Keratinocyte (primary cell): ENCODE measurements at regions not wholly inside any gene's neighbourhood (a gene's known extent, or its start where the extent isn't known, plus 50 kb on each side); places are given as distances from the start of the nearest gene placed in this dataset.

Experiments used
- DNase-seq: peaks from one replicate; pipeline ENCODE4 v3.0.0-alpha.2; 2011; ENCODE audit warnings: low read depth, missing footprints, low spot score
- FAIRE-seq: peaks from 2 replicates; lab custom pipeline; 2011; peaks lifted over from hg19 to GRCh38; lab: Jason Lieb, UNC
- H2AFZ ChIP-seq: 2 replicates; pipeline ENCODE4 v1.6.0; 2012; ENCODE audit warnings: low read length, control low read depth, inconsistent platforms; ENCODE audit not compliant: control insufficient read depth
- H3K27ac ChIP-seq: 2 replicates; pipeline ENCODE4 v1.5.1; 2011; ENCODE audit warnings: low read length; ENCODE audit not compliant: control insufficient read depth, insufficient read depth
- H3K27me3 ChIP-seq: 3 replicates; pipeline ENCODE4 v1.6.0; 2011; ENCODE audit warnings: low read length; ENCODE audit not compliant: control insufficient read depth, insufficient read depth; ENCODE audit errors: extremely low read depth
- H3K36me3 ChIP-seq, 2 experiments: 2 replicates in 1 of 2; 3 replicates in 1 of 2; pipeline ENCODE4 v1.5.1; 2011; ENCODE audit warnings: low read length in 2 of 2, mild to moderate bottlenecking in 1 of 2; ENCODE audit not compliant: control insufficient read depth in 2 of 2, insufficient read depth in 2 of 2; ENCODE audit errors: extremely low read depth in 1 of 2
- H3K4me1 ChIP-seq: 3 replicates; pipeline ENCODE4 v1.5.1; 2011; ENCODE audit warnings: low read length; ENCODE audit not compliant: control insufficient read depth, insufficient read depth; ENCODE audit errors: extremely low read depth
- H3K4me2 ChIP-seq: 3 replicates; pipeline ENCODE4 v1.6.0; 2011; ENCODE audit warnings: low read depth, low read length; ENCODE audit not compliant: control insufficient read depth, insufficient read depth; ENCODE audit errors: extremely low read depth
- H3K4me3 ChIP-seq, 3 experiments: fragments of 200-600 bp in 1 of 3; sonication (generic) in 1 of 3; 2 replicates in 2 of 3; 3 replicates in 1 of 3; pipeline ENCODE4 v1.5.1; 2011 to 2016; ENCODE audit warnings: low read length in 3 of 3, mild to moderate bottlenecking in 3 of 3, control low read depth in 2 of 3, inconsistent platforms in 1 of 3, low read depth in 1 of 3, mixed read lengths in 1 of 3, mixed run types in 1 of 3, moderate library complexity in 1 of 3; ENCODE audit not compliant: control insufficient read depth in 2 of 3, insufficient read depth in 2 of 3; ENCODE audit errors: extremely low read depth in 1 of 3
- H3K79me2 ChIP-seq: 2 replicates; pipeline ENCODE4 v1.6.0; 2012; ENCODE audit warnings: low read length; ENCODE audit not compliant: control insufficient read depth, insufficient read depth
- H3K9ac ChIP-seq: 3 replicates; pipeline ENCODE4 v1.6.0; 2011; ENCODE audit warnings: low read length; ENCODE audit not compliant: control insufficient read depth, insufficient read depth; ENCODE audit errors: extremely low read depth
- H3K9me1 ChIP-seq: 3 replicates; pipeline ENCODE4 v1.6.0; 2011; ENCODE audit warnings: low read length; ENCODE audit not compliant: control insufficient read depth, insufficient read depth; ENCODE audit errors: extremely low read depth
- H3K9me3 ChIP-seq: 2 replicates; pipeline ENCODE4 v1.5.1; 2012; ENCODE audit warnings: low read depth, low read length; ENCODE audit not compliant: control insufficient read depth
- H4K20me1 ChIP-seq: 3 replicates; pipeline ENCODE4 v1.6.0; 2011; ENCODE audit warnings: low read length; ENCODE audit not compliant: control insufficient read depth, insufficient read depth; ENCODE audit errors: extremely low read depth
- EZH2 ChIP-seq: IDR thresholded peaks from one replicate; pipeline ENCODE4 v1.6.1; 2012; ENCODE audit warnings: inconsistent platforms, mild to moderate bottlenecking, low read length, moderate library complexity
- dilution Hi-C: fragments of 300-500 bp; cut with MboI; formaldehyde crosslinking; loops from one replicate; pipeline ENCODE4 v1.7.0; 2020; ENCODE audit warnings: low sequenced_read_pairs; ENCODE audit not compliant: extremely low pct_ligation_motif_present
- TF ChIP-seq, protein P1 (sequence below), 3 experiments: IDR thresholded peaks in 1 of 3; conservative IDR thresholded peaks in 1 of 3; optimal IDR thresholded peaks in 1 of 3; 2 replicates in 2 of 3; 3 replicates in 1 of 3; pipeline versions ENCODE3 to v1.5.1; 2011; ENCODE audit warnings: low read length in 3 of 3, mild to moderate bottlenecking in 3 of 3, moderate library complexity in 2 of 3, control low read depth in 1 of 3, inconsistent platforms in 1 of 3; ENCODE audit not compliant: insufficient read depth in 2 of 3; ENCODE audit errors: extremely low read depth in 1 of 3

DNA sequence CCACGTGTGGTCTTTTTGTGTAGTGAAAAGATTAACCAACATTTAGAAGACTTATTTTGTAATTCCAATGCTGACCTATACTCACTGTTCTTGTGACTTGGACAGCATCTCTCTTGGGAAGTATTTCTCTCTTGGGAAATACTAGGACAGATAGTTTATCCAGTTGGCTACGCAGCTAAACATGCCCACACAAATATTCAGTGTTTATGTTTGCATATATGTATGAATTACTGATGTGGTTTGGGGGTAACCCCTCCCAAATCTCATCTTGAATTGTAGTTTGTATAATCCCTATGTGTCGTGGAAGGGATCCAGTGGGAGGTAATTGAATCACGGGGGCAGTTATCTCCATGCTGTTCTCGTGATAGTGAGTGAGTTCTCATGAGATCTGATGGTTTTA is 2062.3 kb upstream of the CELF4 start:
- no peak for DNase-seq
- H3K27ac ChIP-seq, result no peak overlapping the region

DNA sequence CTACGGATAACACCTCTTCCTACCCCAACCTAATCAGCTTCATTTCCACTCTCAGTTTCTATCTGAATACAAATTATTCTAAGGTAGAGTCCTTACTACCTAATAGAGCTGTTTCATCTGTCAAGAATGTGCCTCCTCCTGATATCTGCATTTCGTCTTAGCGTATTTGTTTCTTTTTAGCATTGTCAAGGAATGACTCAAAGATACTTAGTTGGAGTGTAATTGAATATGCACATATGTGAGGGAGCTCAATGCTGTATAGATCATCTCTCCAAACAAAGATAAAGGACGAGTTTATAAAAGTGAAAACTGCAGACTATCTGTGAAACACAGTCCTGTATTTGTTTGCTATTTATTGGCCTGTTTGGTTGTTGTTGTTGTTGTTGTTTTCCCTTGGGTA is 2059.4 kb upstream of the CELF4 start:
- DNase-seq (peak; percentile 13), FAIRE-seq (no peak)
- Histone ChIP-seq H3K4me1 (peaks cover 12% of the 10 kb centered on the region), H3K4me3 (peak overlapping the region in 1 of 3 experiments; percentile 3), H3K4me2 (peak overlapping the region; percentile 75), H3K36me3 (no peaks in the 10 kb centered on the region), H3K9me3 (no peaks in the 10 kb centered on the region), H3K79me2 (no peaks in the 10 kb centered on the region), H3K27me3 (no peaks in the 10 kb centered on the region), H4K20me1 (no peaks in the 10 kb centered on the region), H3K9me1 (no peaks in the 10 kb centered on the region), H3K27ac (peak overlapping the region; percentile 18), H2AFZ (peak overlapping the region; percentile 58), H3K9ac (no peak overlapping the region)
- TF ChIP-seq, protein P1, sequence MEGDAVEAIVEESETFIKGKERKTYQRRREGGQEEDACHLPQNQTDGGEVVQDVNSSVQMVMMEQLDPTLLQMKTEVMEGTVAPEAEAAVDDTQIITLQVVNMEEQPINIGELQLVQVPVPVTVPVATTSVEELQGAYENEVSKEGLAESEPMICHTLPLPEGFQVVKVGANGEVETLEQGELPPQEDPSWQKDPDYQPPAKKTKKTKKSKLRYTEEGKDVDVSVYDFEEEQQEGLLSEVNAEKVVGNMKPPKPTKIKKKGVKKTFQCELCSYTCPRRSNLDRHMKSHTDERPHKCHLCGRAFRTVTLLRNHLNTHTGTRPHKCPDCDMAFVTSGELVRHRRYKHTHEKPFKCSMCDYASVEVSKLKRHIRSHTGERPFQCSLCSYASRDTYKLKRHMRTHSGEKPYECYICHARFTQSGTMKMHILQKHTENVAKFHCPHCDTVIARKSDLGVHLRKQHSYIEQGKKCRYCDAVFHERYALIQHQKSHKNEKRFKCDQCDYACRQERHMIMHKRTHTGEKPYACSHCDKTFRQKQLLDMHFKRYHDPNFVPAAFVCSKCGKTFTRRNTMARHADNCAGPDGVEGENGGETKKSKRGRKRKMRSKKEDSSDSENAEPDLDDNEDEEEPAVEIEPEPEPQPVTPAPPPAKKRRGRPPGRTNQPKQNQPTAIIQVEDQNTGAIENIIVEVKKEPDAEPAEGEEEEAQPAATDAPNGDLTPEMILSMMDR (optimal IDR thresholded peaks at IDR 0.05 in 1 of 3, IDR thresholded peaks at IDR 0.05 in 1 of 3, conservative IDR thresholded peaks at IDR 0.05 in 1 of 3; ENCODE audit: extremely low read depth in 1 of 3, insufficient read depth in 2 of 3, low read length in 3 of 3), result no peak
- TF ChIP-seq EZH2, result no peak
- dilution Hi-C loops, result no loop called here

More for the DNA sequence above, 2062.3 kb upstream of the CELF4 start:
- no peaks in the 10 kb centered on the region for H3K9me3 ChIP-seq
- no peak for FAIRE-seq
- TF ChIP-seq EZH2, result no peak
- TF ChIP-seq, protein P1 (optimal IDR thresholded peaks at IDR 0.05 in 1 of 3, IDR thresholded peaks at IDR 0.05 in 1 of 3, conservative IDR thresholded peaks at IDR 0.05 in 1 of 3; ENCODE audit: extremely low read depth in 1 of 3, insufficient read depth in 2 of 3, low read length in 3 of 3), result no peak
- H3K4me3 ChIP-seq, result no peak overlapping the region
- no peaks in the 10 kb centered on the region for H3K79me2 ChIP-seq
- dilution Hi-C loops, result no loop called here
- no peaks in the 10 kb centered on the region for H3K9me1 ChIP-seq
- H3K9ac ChIP-seq, result no peak overlapping the region
- H3K4me2 ChIP-seq, result no peak overlapping the region
- H4K20me1 ChIP-seq, result no peaks in the 10 kb centered on the region
- H3K27me3 ChIP-seq, result no peaks in the 10 kb centered on the region
- H2AFZ ChIP-seq, result no peak overlapping the region
- H3K4me1 ChIP-seq, result peaks cover 12% of the 10 kb centered on the region
- H3K36me3 ChIP-seq, result no peaks in the 10 kb centered on the region
